Calu3 (cell line): ENCODE measurements at regions not wholly inside any gene's neighbourhood (a gene's known extent, or its start where the extent isn't known, plus 50 kb on each side); places are given as distances from the start of the nearest gene placed in this dataset.

Source experiments
- BruUV-seq: library from RNA; stranded (reverse); fragments of 400-500 nt; replicated peaks from 2 replicates; lab custom pipeline; 2021; lab: Mats Ljungman, UMichigan
- CTCF ChIA-PET: fragments of 300-600 bp; sonication (Branson Sonifier 250); formaldehyde crosslinking; loops from one replicate; lab custom pipeline; 2022; ENCODE audit warnings: antibody characterized with exemption; lab: Charles Lee
- DNase-seq: peaks from one replicate; pipeline ENCODE4 v3.0.0; 2022
- H3K27ac Mint-ChIP-seq: one replicate; pipeline ENCODE4 v1.8.0; 2022; ENCODE audit warnings: mixed read lengths; ENCODE audit not compliant: unreplicated experiment
- H3K27me3 Mint-ChIP-seq: one replicate; pipeline ENCODE4 v1.8.0; 2022; ENCODE audit warnings: mixed read lengths; ENCODE audit not compliant: unreplicated experiment
- H3K36me3 Mint-ChIP-seq: one replicate; pipeline ENCODE4 v1.8.0; 2022; ENCODE audit warnings: mild to moderate bottlenecking, moderate library complexity, mixed read lengths; ENCODE audit not compliant: insufficient read depth, unreplicated experiment
- H3K4me1 Mint-ChIP-seq: one replicate; pipeline ENCODE4 v1.8.0; 2022; ENCODE audit warnings: mild to moderate bottlenecking, low read depth, mixed read lengths; ENCODE audit not compliant: unreplicated experiment
- H3K4me3 Mint-ChIP-seq: one replicate; pipeline ENCODE4 v1.8.0; 2022; ENCODE audit warnings: mild to moderate bottlenecking, low read depth, moderate library complexity, mixed read lengths; ENCODE audit not compliant: unreplicated experiment
- H3K9me3 Mint-ChIP-seq: one replicate; pipeline ENCODE4 v1.8.0; 2022; ENCODE audit warnings: low read depth, mixed read lengths; ENCODE audit not compliant: unreplicated experiment
- intact Hi-C: fragments of 100-400 bp; cut with micrococcal nuclease; formaldehyde crosslinking; loops from one replicate; pipeline ENCODE4 v1.10.0; 2022; ENCODE audit not compliant: unreplicated experiment
- TF ChIP-seq, protein P1 (sequence below): fragments of 200-600 bp; IDR thresholded peaks from one replicate; pipeline ENCODE4 v1.8.0; 2022; ENCODE audit warnings: antibody characterized with exemption; ENCODE audit not compliant: unreplicated experiment

DNA sequence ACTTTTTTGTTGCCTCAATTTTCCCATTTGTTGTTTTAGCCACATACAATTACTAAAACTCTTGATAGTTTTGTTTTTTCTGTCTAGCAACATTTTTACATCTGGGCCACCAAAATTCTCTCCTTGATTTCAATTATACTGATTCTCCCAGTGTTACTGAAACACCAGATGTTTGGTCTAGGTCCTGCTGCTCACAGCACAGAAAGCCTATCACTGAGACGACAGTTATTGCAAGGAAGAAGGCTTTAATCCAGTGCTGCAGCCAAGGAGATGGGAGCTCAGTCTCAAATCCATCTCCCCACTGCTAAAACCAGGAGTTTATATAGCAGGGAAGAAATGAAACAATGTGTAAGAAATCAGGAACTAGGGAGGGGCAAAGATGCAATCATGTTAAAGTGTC lies 837.7 kb upstream of the CNTN5 start:
- no TSS peak for BruUV-seq
- no peaks in the 10 kb centered on the region for H3K27me3 Mint-ChIP-seq

DNA sequence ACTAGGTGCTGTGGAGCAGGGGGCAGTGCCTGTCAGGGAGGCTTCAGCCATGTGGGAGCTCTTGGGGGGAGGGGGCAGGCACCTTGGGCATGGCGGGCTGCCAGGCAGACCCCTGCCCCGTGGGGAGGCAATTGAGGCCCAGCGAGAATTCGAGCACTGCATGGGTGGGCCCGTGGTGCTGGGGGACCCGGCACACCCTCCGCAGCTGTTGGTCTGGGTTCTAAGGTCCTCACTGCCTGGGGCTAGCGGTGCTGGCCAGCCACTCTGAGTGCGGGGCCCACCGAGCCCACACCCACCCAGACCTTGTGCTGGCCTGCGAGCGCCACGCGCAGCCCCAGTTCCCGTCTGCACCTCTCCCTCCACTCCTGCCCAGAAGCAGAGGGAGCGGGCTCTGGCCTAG lies 835.5 kb upstream of the CNTN5 start:
- no TSS peak for BruUV-seq
- peaks cover 3% of the 10 kb centered on the region for H3K9me3 Mint-ChIP-seq
- DNase-seq: no peak
- TF ChIP-seq, protein P1, sequence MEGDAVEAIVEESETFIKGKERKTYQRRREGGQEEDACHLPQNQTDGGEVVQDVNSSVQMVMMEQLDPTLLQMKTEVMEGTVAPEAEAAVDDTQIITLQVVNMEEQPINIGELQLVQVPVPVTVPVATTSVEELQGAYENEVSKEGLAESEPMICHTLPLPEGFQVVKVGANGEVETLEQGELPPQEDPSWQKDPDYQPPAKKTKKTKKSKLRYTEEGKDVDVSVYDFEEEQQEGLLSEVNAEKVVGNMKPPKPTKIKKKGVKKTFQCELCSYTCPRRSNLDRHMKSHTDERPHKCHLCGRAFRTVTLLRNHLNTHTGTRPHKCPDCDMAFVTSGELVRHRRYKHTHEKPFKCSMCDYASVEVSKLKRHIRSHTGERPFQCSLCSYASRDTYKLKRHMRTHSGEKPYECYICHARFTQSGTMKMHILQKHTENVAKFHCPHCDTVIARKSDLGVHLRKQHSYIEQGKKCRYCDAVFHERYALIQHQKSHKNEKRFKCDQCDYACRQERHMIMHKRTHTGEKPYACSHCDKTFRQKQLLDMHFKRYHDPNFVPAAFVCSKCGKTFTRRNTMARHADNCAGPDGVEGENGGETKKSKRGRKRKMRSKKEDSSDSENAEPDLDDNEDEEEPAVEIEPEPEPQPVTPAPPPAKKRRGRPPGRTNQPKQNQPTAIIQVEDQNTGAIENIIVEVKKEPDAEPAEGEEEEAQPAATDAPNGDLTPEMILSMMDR: no peak
- H3K4me3 Mint-ChIP-seq: no peak overlapping the region
- no peaks in the 10 kb centered on the region for H3K4me1 Mint-ChIP-seq
- intact Hi-C loops: no loop called here
- H3K36me3 Mint-ChIP-seq: no peaks in the 10 kb centered on the region
- CTCF ChIA-PET: no interaction called here
- H3K27ac Mint-ChIP-seq: no peak overlapping the region
- no peaks in the 10 kb centered on the region for H3K27me3 Mint-ChIP-seq

More for the DNA sequence above, 837.7 kb upstream of the CNTN5 start:
- Mint-ChIP-seq H3K9me3 (peaks cover 3% of the 10 kb centered on the region), H3K4me3 (no peak overlapping the region), H3K36me3 (no peaks in the 10 kb centered on the region), H3K27ac (no peak overlapping the region), H3K4me1 (no peaks in the 10 kb centered on the region)
- CTCF ChIA-PET: no interaction called here
- TF ChIP-seq, protein P1: no peak
- intact Hi-C loops: no loop called here
- no peak for DNase-seq

GRCh38 chr11:98194611-98195010 lies 826.1 kb upstream of the CNTN5 start:
- no peak for DNase-seq
- intact Hi-C loops: no loop called here

GRCh38 chr11:98195300-98195699 lies 825.4 kb upstream of the CNTN5 start:
- Mint-ChIP-seq H3K27ac (no peak overlapping the region), H3K9me3 (no peaks in the 10 kb centered on the region), H3K27me3 (no peaks in the 10 kb centered on the region), H3K36me3 (no peaks in the 10 kb centered on the region), H3K4me3 (no peak overlapping the region), H3K4me1 (no peaks in the 10 kb centered on the region)
- no TSS peak for BruUV-seq
- DNase-seq: no peak
- CTCF ChIA-PET: no interaction called here
- intact Hi-C loops: no loop called here
- TF ChIP-seq, protein P1: no peak

More at GRCh38 chr11:98194611-98195010, 826.1 kb upstream of the CNTN5 start:
- no peaks in the 10 kb centered on the region for H3K9me3 Mint-ChIP-seq
- no peaks in the 10 kb centered on the region for H3K36me3 Mint-ChIP-seq
- CTCF ChIA-PET: no interaction called here
- no peak overlapping the region for H3K27ac Mint-ChIP-seq
- H3K4me1 Mint-ChIP-seq: no peaks in the 10 kb centered on the region
- H3K27me3 Mint-ChIP-seq: no peaks in the 10 kb centered on the region
- no peak overlapping the region for H3K4me3 Mint-ChIP-seq
- TF ChIP-seq, protein P1: no peak
- no TSS peak for BruUV-seq
